Sigmoid colon (tissue), 6 donors: ENCODE measurements at regions not wholly inside any gene's neighbourhood (a gene's known extent, or its start where the extent isn't known, plus 50 kb on each side); places are given as distances from the start of the nearest gene placed in this dataset.
A peak's percentile ranks its signal among the peaks of the same experiment; 100 is the strongest.

ENCODE experiments used
- DNase-seq: peaks from one replicate; pipeline ENCODE4 v3.0.0-alpha.2; 2019
- H3K27ac ChIP-seq, 4 donors: fragments of 200-600 bp; sonication (generic); one replicate each; pipeline ENCODE4 v1.5.1; 2016 to 2019; ENCODE audit warnings: mild to moderate bottlenecking in 1 of 4
- H3K27me3 ChIP-seq, 3 donors: fragments of 200-600 bp; sonication (generic); one replicate each; pipeline ENCODE4 v1.5.1; 2019; ENCODE audit warnings: mild to moderate bottlenecking in 1 of 3
- H3K36me3 ChIP-seq, 4 donors: fragments of 200-600 bp; sonication (generic); one replicate each; pipeline ENCODE4 v1.5.1; 2016 to 2019
- H3K4me1 ChIP-seq, 4 donors: fragments of 200-600 bp; sonication (generic); one replicate each; pipeline ENCODE4 v1.5.1; 2017 to 2019
- H3K4me3 ChIP-seq, 4 donors: fragments of 200-600 bp; sonication (generic); one replicate each; pipeline ENCODE4 v1.5.1; 2017 to 2019; ENCODE audit warnings: mild to moderate bottlenecking in 2 of 4, moderate library complexity in 1 of 4
- H3K9me3 ChIP-seq, 4 donors: fragments of 200-600 bp in 3 of 4; sonication (generic) in 3 of 4; one replicate each; pipeline versions ENCODE4 v1.5.1 to v1.6.1; 2013 to 2019
- CTCF ChIP-seq, 4 experiments: fragments of 450-650 bp in 3 of 4; fragments of 200-600 bp in 1 of 4; IDR thresholded peaks; one replicate each; pipeline ENCODE4 v1.5.1; 2016 to 2019; ENCODE audit warnings: antibody characterized with exemption in 4 of 4, mild to moderate bottlenecking in 3 of 4, moderate library complexity in 2 of 4
- EP300 ChIP-seq, 4 donors: sonication (generic); formaldehyde crosslinking; IDR thresholded peaks; one replicate each; pipeline ENCODE4 v1.6.1; 2017; ENCODE audit warnings: antibody characterized with exemption in 4 of 4
- POLR2A ChIP-seq, 2 donors: fragments of 450-650 bp; IDR thresholded peaks; one replicate each; pipeline ENCODE4 v1.6.1; 2016; ENCODE audit warnings: antibody characterized with exemption in 2 of 2, mild to moderate bottlenecking in 2 of 2, moderate library complexity in 2 of 2
- POLR2AphosphoS5 ChIP-seq, 4 donors: sonication (generic); formaldehyde crosslinking; IDR thresholded peaks; one replicate each; pipeline ENCODE4 v1.6.1; 2017; ENCODE audit warnings: antibody characterized with exemption in 4 of 4
- WGBS, 2 donors: extraction: QIAGEN DNeasy Blood & Tissue Kit; methylation state at CpG; one replicate each; pipeline ENCODE4 v1.1.7; 2013; 5-methylcytosine and 5-hydroxymethylcytosine counted together
- intact Hi-C: fragments of 100-400 bp; cut with DNase I; formaldehyde crosslinking; loops from one replicate; pipeline ENCODE4 v1.15.1; 2023
- donor health status: healthy with polysubstance abuse.
- donor health status: healthy.

DNA sequence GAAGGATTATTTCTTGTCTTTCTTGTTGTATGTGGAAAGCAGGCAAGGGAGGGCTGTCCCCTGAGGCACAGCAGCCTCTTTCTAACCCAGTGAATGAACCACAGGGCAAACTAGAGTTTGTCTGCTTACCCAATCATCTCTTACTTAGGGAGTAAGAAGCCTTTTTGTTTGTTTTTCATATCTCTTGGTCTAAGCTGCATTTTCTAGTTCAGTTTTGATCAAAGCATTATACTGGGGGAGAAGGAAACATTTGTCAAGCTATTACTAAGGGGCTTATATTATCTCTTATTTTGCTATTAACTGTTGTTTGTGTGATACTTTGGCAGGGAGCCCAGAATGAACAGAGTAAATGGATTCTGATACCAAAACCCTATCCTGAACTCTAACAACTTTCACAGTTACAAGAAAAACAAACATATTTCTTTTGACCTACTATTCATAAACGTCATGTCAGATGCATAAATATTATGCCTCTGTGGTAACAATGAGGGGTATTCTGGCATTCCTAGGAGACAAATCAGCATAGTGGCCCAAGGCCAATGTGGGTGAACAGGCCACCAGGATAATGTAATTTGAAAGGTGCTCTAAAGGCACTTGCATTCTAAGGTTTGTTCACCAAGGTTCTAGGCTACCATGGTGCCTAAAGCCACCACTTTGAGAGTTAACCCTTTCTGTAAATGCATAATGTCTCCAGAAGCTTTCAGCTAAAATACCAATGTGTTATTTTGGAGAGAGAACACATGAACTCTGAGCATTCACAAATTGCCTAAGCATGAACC, 271.6 kb upstream of the ZPLD1 start:
- no peak overlapping the region for H3K4me3 ChIP-seq
- H3K36me3 ChIP-seq, result no peaks in the 10 kb centered on the region
- no peaks in the 10 kb centered on the region for H3K9me3 ChIP-seq
- WGBS, 2 donors, result 4 to 50% methylated on average over 1 of the region's 1 CpG
- no peaks in the 10 kb centered on the region for H3K27me3 ChIP-seq
- intact Hi-C loops, result no loop called here
- TF ChIP-seq POLR2AphosphoS5 (IDR thresholded peaks at IDR 0.05), result no peak
- TF ChIP-seq CTCF (IDR thresholded peaks at IDR 0.05), result no peak
- no peak for TF ChIP-seq EP300 (IDR thresholded peaks at IDR 0.05)
- TF ChIP-seq POLR2A (IDR thresholded peaks at IDR 0.05), result no peak
- peaks cover 0 to 16% (median 15%) of the 10 kb centered on the region in 4 donors for H3K4me1 ChIP-seq
- H3K27ac ChIP-seq, result peak overlapping the region; percentile 39 to 64 (median 52)
- no peak for DNase-seq

- H3K4me1 ChIP-seq, result peaks cover 0 to 16% (median 15%) of the 10 kb centered on the region in 4 donors
- no peak for DNase-seq
- H3K27ac ChIP-seq, result peak overlapping the region; percentile 39 to 64 (median 52)
- H3K27me3 ChIP-seq, result no peaks in the 10 kb centered on the region
- intact Hi-C loops, result no loop called here
- TF ChIP-seq POLR2AphosphoS5 (IDR thresholded peaks at IDR 0.05), result no peak
- TF ChIP-seq CTCF (IDR thresholded peaks at IDR 0.05), result no peak
- no peak for TF ChIP-seq POLR2A (IDR thresholded peaks at IDR 0.05)
- WGBS, 2 donors, result 73 to 80% methylated on average over 4 of the region's 4 CpGs
- no peak overlapping the region for H3K4me3 ChIP-seq
- no peaks in the 10 kb centered on the region for H3K36me3 ChIP-seq
- H3K9me3 ChIP-seq, result no peaks in the 10 kb centered on the region
Observed at GRCh38 chr3:102163818-102164154, 271.0 kb upstream of the ZPLD1 start.

DNA sequence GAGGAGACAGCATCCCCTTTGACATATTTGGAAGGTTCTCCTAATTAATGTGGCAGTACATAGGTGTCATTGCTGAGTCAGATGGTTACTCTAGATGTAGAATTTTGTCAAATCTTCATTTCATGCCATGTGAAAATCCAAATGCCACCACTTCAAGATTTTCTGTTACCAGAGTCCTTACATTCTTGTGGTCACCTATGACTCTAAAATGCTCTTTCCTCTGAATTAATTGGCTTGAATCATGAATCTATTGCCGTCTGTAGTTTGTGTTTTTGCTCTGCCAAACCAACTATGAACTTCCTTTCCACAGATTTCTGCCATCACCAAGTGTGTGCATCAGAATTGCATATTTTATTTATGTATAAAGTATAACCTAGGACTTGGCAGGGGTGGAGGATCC, 269.4 kb upstream of the ZPLD1 start:
- no peaks in the 10 kb centered on the region for H3K36me3 ChIP-seq
- no peak for TF ChIP-seq CTCF (IDR thresholded peaks at IDR 0.05)
- no peak for TF ChIP-seq EP300 (IDR thresholded peaks at IDR 0.05)
- no peak for TF ChIP-seq POLR2AphosphoS5 (IDR thresholded peaks at IDR 0.05)
- TF ChIP-seq POLR2A (IDR thresholded peaks at IDR 0.05), result no peak
- no peaks in the 10 kb centered on the region for H3K9me3 ChIP-seq
- H3K27me3 ChIP-seq, result no peaks in the 10 kb centered on the region
- intact Hi-C loops, result no loop called here
- no peak overlapping the region for H3K4me3 ChIP-seq
- WGBS, 2 donors, result 91 to 95% methylated on average over 1 of the region's 1 CpG
- no peak overlapping the region for H3K27ac ChIP-seq
- DNase-seq, result no peak
- H3K4me1 ChIP-seq, result peaks cover 0 to 20% (median 17%) of the 10 kb centered on the region in 4 donors

DNA sequence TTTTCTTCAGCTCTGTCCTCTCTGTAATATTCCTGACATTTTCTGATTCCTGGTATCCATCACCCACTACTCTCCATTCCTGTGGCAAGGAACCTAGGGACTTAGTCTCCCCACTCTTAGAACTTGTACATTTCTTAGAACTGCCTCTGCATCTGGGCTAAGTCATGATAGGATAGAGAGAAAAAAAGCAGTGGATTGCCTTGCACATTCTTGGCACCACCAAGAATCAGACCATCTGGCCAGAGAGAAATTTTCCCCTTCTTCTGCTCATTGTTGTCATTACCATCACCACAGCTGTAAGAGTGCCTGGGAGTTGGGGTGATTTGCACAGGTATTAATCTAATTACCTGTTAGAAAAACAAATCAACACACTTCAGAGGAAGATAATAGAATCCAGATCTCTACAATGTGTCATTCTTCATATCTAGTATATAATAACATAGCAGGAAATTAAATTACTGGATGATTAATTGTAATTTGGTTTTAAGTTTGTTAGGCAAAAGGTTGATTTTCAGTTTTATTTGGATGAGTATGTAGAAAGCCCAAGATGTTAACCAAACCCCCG, 264.8 kb upstream of the ZPLD1 start:
- Histone ChIP-seq H3K9me3 (no peaks in the 10 kb centered on the region), H3K4me3 (no peak overlapping the region), H3K4me1 (peaks cover 0 to 16% (median 11%) of the 10 kb centered on the region in 4 donors), H3K27me3 (no peaks in the 10 kb centered on the region), H3K36me3 (no peaks in the 10 kb centered on the region), H3K27ac (peak overlapping the region in 1 of 4 donors; percentile 54)
- 93 to 96% methylated on average over 1 of the region's 1 CpG for WGBS, 2 donors
- no peak for DNase-seq
- intact Hi-C loops, result no loop called here
- no peak for TF ChIP-seq POLR2AphosphoS5 (IDR thresholded peaks at IDR 0.05)
- TF ChIP-seq POLR2A (IDR thresholded peaks at IDR 0.05), result no peak
- TF ChIP-seq CTCF (IDR thresholded peaks at IDR 0.05), result no peak
- no peak for TF ChIP-seq EP300 (IDR thresholded peaks at IDR 0.05)
